Neuron (in vitro differentiated cells): ENCODE measurements at regions not wholly inside any gene's neighbourhood (a gene's known extent, or its start where the extent isn't known, plus 50 kb on each side); places are given as distances from the start of the nearest gene placed in this dataset.
"Not testable (repeated sequence)": the region's sequence is repeated elsewhere in the genome, so short reads cannot be mapped to it uniquely, and the experiment has no call there.

Experiments
- H2AFZ ChIP-seq: one replicate; pipeline ENCODE4 v1.6.1; 2013; ENCODE audit warnings: low read depth, mild to moderate bottlenecking, inconsistent platforms, low read length, moderate library complexity
- H3K27me3 ChIP-seq: one replicate; pipeline ENCODE4 v1.6.1; 2013; ENCODE audit warnings: low read length; ENCODE audit not compliant: insufficient read depth
- H3K36me3 ChIP-seq: one replicate; pipeline ENCODE4 v1.6.1; 2013; ENCODE audit warnings: low read length; ENCODE audit not compliant: insufficient read depth
- H3K4me1 ChIP-seq: one replicate; pipeline ENCODE4 v1.6.1; 2013; ENCODE audit warnings: low read length; ENCODE audit not compliant: insufficient read depth
- H3K4me3 ChIP-seq: 2 replicates; pipeline ENCODE4 v1.5.1; 2013; ENCODE audit warnings: mild to moderate bottlenecking, low read length, moderate library complexity
- H3K9me3 ChIP-seq: one replicate; pipeline ENCODE4 v1.6.1; 2013; ENCODE audit warnings: low read length

GRCh38 chr6:121780325-121781321 lies 345.2 kb downstream of the GJA1 start:
- no peaks in the 10 kb centered on the region for H3K36me3 ChIP-seq
- no peaks in the 10 kb centered on the region for H3K4me1 ChIP-seq
- no peak overlapping the region for H3K4me3 ChIP-seq
- no peaks in the 10 kb centered on the region for H3K9me3 ChIP-seq
- no peaks in the 10 kb centered on the region for H3K27me3 ChIP-seq
- H2AFZ ChIP-seq: no peak overlapping the region

GRCh38 chr6:121791396-121792315 lies 356.2 kb downstream of the GJA1 start:
- no peaks in the 10 kb centered on the region for H3K27me3 ChIP-seq
- no peaks in the 10 kb centered on the region for H3K36me3 ChIP-seq
- no peaks in the 10 kb centered on the region for H3K9me3 ChIP-seq
- no peaks in the 10 kb centered on the region for H3K4me1 ChIP-seq
- H2AFZ ChIP-seq: no peak overlapping the region
- no peak overlapping the region for H3K4me3 ChIP-seq

GRCh38 chr6:121794630-121795029 lies 359.2 kb downstream of the GJA1 start:
- H3K27me3 ChIP-seq: no peaks in the 10 kb centered on the region
- no peak overlapping the region for H2AFZ ChIP-seq
- no peaks in the 10 kb centered on the region for H3K9me3 ChIP-seq
- H3K4me1 ChIP-seq: no peaks in the 10 kb centered on the region
- no peak overlapping the region for H3K4me3 ChIP-seq
- no peaks in the 10 kb centered on the region for H3K36me3 ChIP-seq

GRCh38 chr6:121797598-121797997 lies 362.2 kb downstream of the GJA1 start:
- H3K4me3 ChIP-seq, H3K36me3 ChIP-seq, H3K27me3 ChIP-seq, H2AFZ ChIP-seq, H3K9me3 ChIP-seq, H3K4me1 ChIP-seq: not testable (repeated sequence)

- H3K9me3 ChIP-seq, H2AFZ ChIP-seq, H3K27me3 ChIP-seq, H3K4me3 ChIP-seq, H3K4me1 ChIP-seq, H3K36me3 ChIP-seq: not testable (repeated sequence)
Observed at GRCh38 chr6:121798126-121798525, 362.7 kb downstream of the GJA1 start.

- no peak overlapping the region for H3K4me3 ChIP-seq
- no peak overlapping the region for H2AFZ ChIP-seq
- no peaks in the 10 kb centered on the region for H3K36me3 ChIP-seq
- no peaks in the 10 kb centered on the region for H3K4me1 ChIP-seq
- H3K9me3 ChIP-seq: no peaks in the 10 kb centered on the region
- no peaks in the 10 kb centered on the region for H3K27me3 ChIP-seq
Observed at GRCh38 chr6:121799574-121799973, 364.1 kb downstream of the GJA1 start.

- H3K27me3 ChIP-seq: no peaks in the 10 kb centered on the region
- H3K36me3 ChIP-seq: no peaks in the 10 kb centered on the region
- H3K4me3 ChIP-seq: no peak overlapping the region
- no peaks in the 10 kb centered on the region for H3K9me3 ChIP-seq
- H2AFZ ChIP-seq: no peak overlapping the region
- H3K4me1 ChIP-seq: no peaks in the 10 kb centered on the region
Observed at GRCh38 chr6:121800047-121800446, 364.6 kb downstream of the GJA1 start.

GRCh38 chr6:121806116-121806515 lies 370.7 kb downstream of the GJA1 start:
- peaks cover 6% of the 10 kb centered on the region for H3K4me1 ChIP-seq
- H3K4me3 ChIP-seq: no peak overlapping the region
- no peaks in the 10 kb centered on the region for H3K36me3 ChIP-seq
- no peak overlapping the region for H2AFZ ChIP-seq
- H3K27me3 ChIP-seq: no peaks in the 10 kb centered on the region
- no peaks in the 10 kb centered on the region for H3K9me3 ChIP-seq

GRCh38 chr6:121809211-121809610 lies 373.8 kb downstream of the GJA1 start:
- no peak overlapping the region for H2AFZ ChIP-seq
- H3K4me3 ChIP-seq: no peak overlapping the region
- no peaks in the 10 kb centered on the region for H3K36me3 ChIP-seq
- peaks cover 18% of the 10 kb centered on the region for H3K4me1 ChIP-seq
- no peaks in the 10 kb centered on the region for H3K9me3 ChIP-seq
- no peaks in the 10 kb centered on the region for H3K27me3 ChIP-seq

GRCh38 chr6:121810158-121811032 lies 374.9 kb downstream of the GJA1 start:
- Histone ChIP-seq H3K27me3 (no peaks in the 10 kb centered on the region), H2AFZ (no peak overlapping the region), H3K9me3 (no peaks in the 10 kb centered on the region), H3K4me3 (no peak overlapping the region), H3K36me3 (no peaks in the 10 kb centered on the region), H3K4me1 (peaks cover 18% of the 10 kb centered on the region)

GRCh38 chr6:121811106-121811505 lies 375.7 kb downstream of the GJA1 start:
- H3K4me3 ChIP-seq: no peak overlapping the region
- H3K9me3 ChIP-seq: no peaks in the 10 kb centered on the region
- no peaks in the 10 kb centered on the region for H3K27me3 ChIP-seq
- H3K4me1 ChIP-seq: peaks cover 18% of the 10 kb centered on the region
- no peak overlapping the region for H2AFZ ChIP-seq
- no peaks in the 10 kb centered on the region for H3K36me3 ChIP-seq

- H3K9me3 ChIP-seq: no peaks in the 10 kb centered on the region
- H2AFZ ChIP-seq: no peak overlapping the region
- peaks cover 9% of the 10 kb centered on the region for H3K4me1 ChIP-seq
- no peak overlapping the region for H3K4me3 ChIP-seq
- H3K36me3 ChIP-seq: no peaks in the 10 kb centered on the region
- H3K27me3 ChIP-seq: no peaks in the 10 kb centered on the region
Observed at GRCh38 chr6:121816361-121816760, 380.9 kb downstream of the GJA1 start.
